ENCODE measurements at regions not wholly inside any gene's neighbourhood (a gene's known extent, or its start where the extent isn't known, plus 50 kb on each side); places are given as distances from the start of the nearest gene placed in this dataset.

GRCh38 chr4:184268584-184269160, 51.0 kb upstream of the ENPP6 start:
- no peak overlapping the region for H2AK5ac ChIP-seq (ENCODE audit: insufficient read length, low read length)
- H3K23ac ChIP-seq (ENCODE audit: insufficient read length, low read depth, low read length): no peak overlapping the region
- peaks cover 4% of the 10 kb centered on the region for H3K27me3 Mint-ChIP-seq (ENCODE audit: low read depth)
- H2AFZ ChIP-seq (ENCODE audit: low read length): no peak overlapping the region
- H3K14ac ChIP-seq (ENCODE audit: insufficient read depth, low read length): no peak overlapping the region
- no peak overlapping the region for H3K56ac ChIP-seq (ENCODE audit: insufficient read length, low read depth, low read length)
- no peaks in the 10 kb centered on the region for H3K27me3 ChIP-seq (ENCODE audit: insufficient read depth, low read length)
- H4K20me1 ChIP-seq (ENCODE audit: control insufficient read depth, insufficient read depth, insufficient read length): no peaks in the 10 kb centered on the region
- no peak overlapping the region for H2BK12ac ChIP-seq (ENCODE audit: insufficient read length, low read depth, low read length)
- no peak overlapping the region for H2BK20ac ChIP-seq (ENCODE audit: low read depth, low read length, poor library complexity, severe bottlenecking)
- no peak overlapping the region for H3K4me2 ChIP-seq (ENCODE audit: insufficient read depth, insufficient read length, low read length)
- H3K18ac ChIP-seq (ENCODE audit: insufficient read length, low read depth, low read length): no peak overlapping the region
- no peak overlapping the region for H3K27ac Mint-ChIP-seq
- no peaks in the 10 kb centered on the region for H3K23me2 ChIP-seq (ENCODE audit: insufficient read length, low read depth, low read length, poor library complexity, severe bottlenecking)
- H3T11ph ChIP-seq (ENCODE audit: low read length): no peak overlapping the region
- H3K4me3 Mint-ChIP-seq: no peak overlapping the region
- peaks cover 12 to 35% of the 10 kb centered on the region in 2 experiments for H3K4me1 Mint-ChIP-seq
- no peak overlapping the region for H2BK120ac ChIP-seq (ENCODE audit: low read depth, low read length, poor library complexity, severe bottlenecking)
- DNase-seq: peak; percentile 4
- H3K27ac ChIP-seq (ENCODE audit: insufficient read length, low read depth, low read length): no peak overlapping the region
- TF ChIP-seq CTCF (conservative IDR thresholded peaks at IDR 0.05): 0 out of 3 replicates have a peak, but pooled peaks have one; percentile 9
- no peak overlapping the region for H4K5ac ChIP-seq (ENCODE audit: insufficient read length, low read depth, low read length)
- no peak overlapping the region for H4K91ac ChIP-seq (ENCODE audit: insufficient read length, low read depth, low read length)
- H4K8ac ChIP-seq (replicated peaks; ENCODE audit: insufficient read length, low read depth, low read length): no peak overlapping the region
- no peaks in the 10 kb centered on the region for H3K79me1 ChIP-seq (ENCODE audit: insufficient read depth, low read depth, low read length, poor library complexity, severe bottlenecking)
- peaks cover 0 to 10% (median 6%) of the 10 kb centered on the region in 3 experiments; a peak in 2 of 7 replicates for H3K36me3 Mint-ChIP-seq (ENCODE audit: insufficient read depth in 1 of 3, low read depth in 3 of 3)
- WGBS (ENCODE audit: extremely low coverage, insufficient read length, low lambda C conversion rate): 100% methylated on average over 1 of the region's 5 CpGs
- H2BK5ac ChIP-seq (ENCODE audit: insufficient read length, low read length): no peak overlapping the region
- no peaks in the 10 kb centered on the region for H3K9me3 ChIP-seq (ENCODE audit: control insufficient read depth, low read depth, low read length)
- no peaks in the 10 kb centered on the region for H3K4me1 ChIP-seq (ENCODE audit: insufficient read depth, low read length)
- peaks cover 16% of the 10 kb centered on the region in 2 experiments for H3K9me3 Mint-ChIP-seq
- no peak overlapping the region for H3K4ac ChIP-seq (ENCODE audit: low read depth, low read length)
- H2BK15ac ChIP-seq (ENCODE audit: low read depth, low read length): no peak overlapping the region
- no peaks in the 10 kb centered on the region for H3K79me2 ChIP-seq (ENCODE audit: insufficient read depth, low read length)
- no peak overlapping the region for H3K9ac ChIP-seq (ENCODE audit: extremely low read depth, insufficient read length, low read length)
